ENCODE measurements at regions not wholly inside any gene's neighbourhood (a gene's known extent, or its start where the extent isn't known, plus 50 kb on each side); places are given as distances from the start of the nearest gene placed in this dataset.
"Not testable (repeated sequence)": the region's sequence is repeated elsewhere in the genome, so short reads cannot be mapped to it uniquely, and the experiment has no call there.

GRCh38 chr2:94600929-94601328 is 270.3 kb upstream of the TEKT4 start:
- DNase-seq; intact Hi-C loops (cut with DNase I; ENCODE audit: low total_unique reads); H3K36me3 ChIP-seq (ENCODE audit: low read depth, missing control alignments); H3K4me1 ChIP-seq; H3K9me3 ChIP-seq; H3K4me3 ChIP-seq; H3K27me3 ChIP-seq; H3K27ac ChIP-seq: not testable (repeated sequence)
- WGBS, 2 donors = 45 to 46% methylated on average over 2 to 4 of the region's 4 CpGs

DNA sequence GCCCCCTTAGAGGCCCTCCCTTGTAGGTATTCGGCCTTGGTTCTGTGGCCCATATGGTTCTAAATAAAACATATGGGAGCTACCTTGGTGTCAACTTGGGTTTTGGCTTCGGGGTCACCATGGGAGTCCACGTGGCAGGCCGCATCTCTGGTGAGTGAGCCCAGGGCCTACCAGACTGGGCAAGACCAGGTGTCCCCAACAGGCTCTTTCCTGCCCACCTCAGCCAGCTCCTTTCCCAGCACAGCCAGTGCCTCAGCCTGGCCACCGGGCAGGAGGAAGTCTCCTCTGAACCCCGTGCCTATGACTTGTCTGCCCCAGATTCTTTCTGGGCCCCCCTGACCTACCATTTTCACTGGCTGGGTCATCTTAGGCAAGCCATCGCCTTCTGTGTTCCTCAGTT is 268.8 kb upstream of the TEKT4 start:
- intact Hi-C loops (cut with DNase I; ENCODE audit: low total_unique reads) = no loop called here

GRCh38 chr2:94622113-94622618 is 249.1 kb upstream of the TEKT4 start:
- DNase-seq = peak; percentile 17
- H3K9me3 ChIP-seq = no peaks in the 10 kb centered on the region
- TF ChIP-seq POLR2A (IDR thresholded peaks at IDR 0.05) = no peak
- TF ChIP-seq, protein P1, sequence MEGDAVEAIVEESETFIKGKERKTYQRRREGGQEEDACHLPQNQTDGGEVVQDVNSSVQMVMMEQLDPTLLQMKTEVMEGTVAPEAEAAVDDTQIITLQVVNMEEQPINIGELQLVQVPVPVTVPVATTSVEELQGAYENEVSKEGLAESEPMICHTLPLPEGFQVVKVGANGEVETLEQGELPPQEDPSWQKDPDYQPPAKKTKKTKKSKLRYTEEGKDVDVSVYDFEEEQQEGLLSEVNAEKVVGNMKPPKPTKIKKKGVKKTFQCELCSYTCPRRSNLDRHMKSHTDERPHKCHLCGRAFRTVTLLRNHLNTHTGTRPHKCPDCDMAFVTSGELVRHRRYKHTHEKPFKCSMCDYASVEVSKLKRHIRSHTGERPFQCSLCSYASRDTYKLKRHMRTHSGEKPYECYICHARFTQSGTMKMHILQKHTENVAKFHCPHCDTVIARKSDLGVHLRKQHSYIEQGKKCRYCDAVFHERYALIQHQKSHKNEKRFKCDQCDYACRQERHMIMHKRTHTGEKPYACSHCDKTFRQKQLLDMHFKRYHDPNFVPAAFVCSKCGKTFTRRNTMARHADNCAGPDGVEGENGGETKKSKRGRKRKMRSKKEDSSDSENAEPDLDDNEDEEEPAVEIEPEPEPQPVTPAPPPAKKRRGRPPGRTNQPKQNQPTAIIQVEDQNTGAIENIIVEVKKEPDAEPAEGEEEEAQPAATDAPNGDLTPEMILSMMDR (IDR thresholded peaks at IDR 0.05) = no peak
- peak overlapping the region; percentile 4 to 23 for H3K4me3 ChIP-seq
- 53 to 54% methylated on average over 10 to 38 of the region's 39 CpGs for WGBS, 2 donors
- no peak overlapping the region for H3K27ac ChIP-seq
- no peaks in the 10 kb centered on the region for H3K36me3 ChIP-seq (ENCODE audit: low read depth, missing control alignments)
- H3K27me3 ChIP-seq = no peaks in the 10 kb centered on the region
- intact Hi-C loops (cut with DNase I; ENCODE audit: low total_unique reads) = no loop called here
- no peaks in the 10 kb centered on the region for H3K4me1 ChIP-seq

More for the DNA sequence above, 268.8 kb upstream of the TEKT4 start:
- DNase-seq = no peak
- peaks cover 3% of the 10 kb centered on the region for H3K4me1 ChIP-seq
- H3K36me3 ChIP-seq (ENCODE audit: low read depth, missing control alignments) = no peaks in the 10 kb centered on the region
- H3K9me3 ChIP-seq = no peaks in the 10 kb centered on the region
- no peaks in the 10 kb centered on the region for H3K27me3 ChIP-seq
- 71 to 83% methylated on average over 3 to 7 of the region's 7 CpGs for WGBS, 2 donors
- H3K27ac ChIP-seq = no peak overlapping the region
- no peak overlapping the region for H3K4me3 ChIP-seq
- TF ChIP-seq, protein P1 (IDR thresholded peaks at IDR 0.05) = no peak

DNA sequence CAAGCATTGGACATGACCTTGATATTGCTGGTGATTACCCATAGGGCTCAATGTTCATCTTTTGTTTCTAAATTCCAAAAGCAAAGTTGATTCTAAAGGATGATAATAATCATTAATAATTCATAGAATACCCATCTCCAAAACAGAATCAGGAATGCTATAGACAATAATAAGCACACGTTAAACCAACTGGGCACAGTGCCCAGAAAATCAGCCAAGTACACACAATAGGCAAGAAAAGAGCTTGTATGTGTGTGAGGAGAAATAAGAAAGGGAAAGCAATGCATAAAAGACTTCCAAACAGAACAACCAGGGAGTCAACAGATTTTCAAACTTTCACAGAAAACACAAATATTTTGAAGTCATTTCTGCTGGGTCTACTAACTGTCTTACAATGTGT is 242.3 kb upstream of the TEKT4 start:
- 47 to 63% methylated on average over 1 of the region's 1 CpG for WGBS, 2 donors
- DNase-seq; H3K4me1 ChIP-seq; intact Hi-C loops (cut with DNase I; ENCODE audit: low total_unique reads); H3K4me3 ChIP-seq; H3K9me3 ChIP-seq; H3K36me3 ChIP-seq (ENCODE audit: low read depth, missing control alignments); H3K27ac ChIP-seq; H3K27me3 ChIP-seq: not testable (repeated sequence)

- 59 to 78% methylated on average over 2 of the region's 2 CpGs for WGBS, 2 donors
- H3K27ac ChIP-seq; DNase-seq; H3K36me3 ChIP-seq (ENCODE audit: low read depth, missing control alignments); intact Hi-C loops (cut with DNase I; ENCODE audit: low total_unique reads); H3K9me3 ChIP-seq; H3K4me3 ChIP-seq; H3K4me1 ChIP-seq; H3K27me3 ChIP-seq: not testable (repeated sequence)
Observed at GRCh38 chr2:94641397-94641796, 229.8 kb upstream of the TEKT4 start.

GRCh38 chr2:94652131-94652530 is 219.1 kb upstream of the TEKT4 start:
- H3K4me3 ChIP-seq; intact Hi-C loops (cut with DNase I; ENCODE audit: low total_unique reads): not testable (repeated sequence)

DNA sequence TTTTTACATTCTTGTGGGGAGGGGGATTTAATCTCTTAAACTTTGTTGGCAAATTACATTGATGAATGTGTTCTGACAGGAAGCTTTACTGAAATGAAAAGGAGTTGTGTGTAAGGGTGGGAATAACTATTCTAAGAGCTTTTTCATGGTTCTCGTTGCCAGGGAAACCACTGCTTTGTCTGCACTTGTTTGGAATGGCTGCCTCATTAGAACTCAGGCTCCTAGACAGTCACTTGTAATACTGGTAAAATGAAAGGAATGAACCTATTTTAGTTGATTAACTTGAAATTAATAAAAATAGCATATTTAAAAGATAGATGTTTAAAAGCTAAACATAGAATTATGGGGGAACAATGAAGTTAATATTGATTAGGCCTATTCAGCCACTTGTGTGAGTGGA is 201.4 kb upstream of the TEKT4 start:
- H3K27me3 ChIP-seq; H3K4me1 ChIP-seq; H3K4me3 ChIP-seq; DNase-seq; H3K36me3 ChIP-seq (ENCODE audit: low read depth, missing control alignments); intact Hi-C loops (cut with DNase I; ENCODE audit: low total_unique reads); H3K27ac ChIP-seq; H3K9me3 ChIP-seq: not testable (repeated sequence)
- 64 to 71% methylated on average over 1 of the region's 1 CpG for WGBS, 2 donors

More at GRCh38 chr2:94652131-94652530, 219.1 kb upstream of the TEKT4 start:
- not testable (repeated sequence) for H3K27me3 ChIP-seq; H3K4me1 ChIP-seq; H3K36me3 ChIP-seq (ENCODE audit: low read depth, missing control alignments); DNase-seq; H3K27ac ChIP-seq; H3K9me3 ChIP-seq
- WGBS, 2 donors = 64 to 66% methylated on average over 5 of the region's 5 CpGs

DNA sequence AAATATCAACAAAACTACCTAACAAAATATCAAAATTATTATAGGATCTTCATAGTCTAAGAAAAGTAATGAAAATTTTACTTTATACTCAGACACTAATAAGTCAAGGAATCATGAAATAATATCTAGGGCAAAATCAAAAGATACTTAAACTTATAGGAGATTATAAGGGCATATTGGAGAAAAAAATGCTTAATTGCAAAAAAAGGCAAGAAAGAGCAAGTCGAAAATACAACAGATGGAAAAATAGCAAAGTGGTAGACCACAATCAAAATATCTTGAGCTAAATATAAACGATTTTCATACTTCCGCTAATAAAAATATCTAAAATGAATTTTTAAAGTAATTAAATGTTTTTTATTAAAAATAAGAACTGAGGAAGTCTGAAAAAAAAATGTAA is 177.0 kb upstream of the TEKT4 start:
- H3K27ac ChIP-seq; H3K9me3 ChIP-seq; DNase-seq; intact Hi-C loops (cut with DNase I; ENCODE audit: low total_unique reads); H3K27me3 ChIP-seq; H3K4me1 ChIP-seq; H3K4me3 ChIP-seq; H3K36me3 ChIP-seq (ENCODE audit: low read depth, missing control alignments): not testable (repeated sequence)
- 72 to 78% methylated on average over 3 of the region's 3 CpGs for WGBS, 2 donors

GRCh38 chr2:94708982-94709381 is 162.2 kb upstream of the TEKT4 start:
- WGBS, 2 donors = 38 to 63% methylated on average over 2 of the region's 2 CpGs
- H3K4me1 ChIP-seq; H3K36me3 ChIP-seq (ENCODE audit: low read depth, missing control alignments); H3K4me3 ChIP-seq; DNase-seq; H3K9me3 ChIP-seq; H3K27me3 ChIP-seq; intact Hi-C loops (cut with DNase I; ENCODE audit: low total_unique reads); H3K27ac ChIP-seq: not testable (repeated sequence)

Measured in testis (tissue), 2 donors.